Right renal cortex interstitium (tissue), 3 donors: ENCODE measurements at regions not wholly inside any gene's neighbourhood (a gene's known extent, or its start where the extent isn't known, plus 50 kb on each side); places are given as distances from the start of the nearest gene placed in this dataset.
"Not testable (repeated sequence)": the region's sequence is repeated elsewhere in the genome, so short reads cannot be mapped to it uniquely, and the experiment has no call there.

Source experiments
- DNase-seq, 3 donors: peaks; one replicate each; pipeline ENCODE4 v3.0.0-alpha.2; 2013; ENCODE audit warnings: low read depth in 3 of 3, low spot score in 2 of 3

- no peak for DNase-seq
These were observed 54.5 kb downstream of the IRX5 start for GRCh38 chr16:54985156-54985555.

- no peak for DNase-seq
These were observed 55.0 kb downstream of the IRX5 start for GRCh38 chr16:54985668-54986067.

- no peak for DNase-seq
These were observed 55.7 kb downstream of the IRX5 start for GRCh38 chr16:54986409-54986808.

- no peak for DNase-seq
These were observed 56.4 kb downstream of the IRX5 start for GRCh38 chr16:54987081-54987480.

GRCh38 chr16:54991525-54991924 is 60.9 kb downstream of the IRX5 start:
- DNase-seq: no peak

GRCh38 chr16:54991946-54992345 is 61.3 kb downstream of the IRX5 start:
- not testable (repeated sequence) for DNase-seq

GRCh38 chr16:54993106-54993895 is 62.6 kb downstream of the IRX5 start:
- DNase-seq: no peak

- no peak for DNase-seq
These were observed 65.5 kb downstream of the IRX5 start for GRCh38 chr16:54996186-54996585.

- no peak for DNase-seq
These were observed 68.2 kb downstream of the IRX5 start for GRCh38 chr16:54998834-54999233.

- no peak for DNase-seq
These were observed 68.8 kb downstream of the IRX5 start for GRCh38 chr16:54999481-54999880.

GRCh38 chr16:55000595-55000994 is 69.9 kb downstream of the IRX5 start:
- DNase-seq: no peak

- no peak for DNase-seq
These were observed 71.3 kb downstream of the IRX5 start for GRCh38 chr16:55001931-55002330.

- DNase-seq: no peak
These were observed 71.8 kb downstream of the IRX5 start for GRCh38 chr16:55002419-55002818.

GRCh38 chr16:55003306-55003705 is 72.6 kb downstream of the IRX5 start:
- no peak for DNase-seq

- no peak for DNase-seq
These were observed 73.3 kb downstream of the IRX5 start for GRCh38 chr16:55003916-55004315.

GRCh38 chr16:55007504-55007903 is 76.8 kb downstream of the IRX5 start:
- DNase-seq: no peak

- DNase-seq: no peak
These were observed 78.3 kb downstream of the IRX5 start for GRCh38 chr16:55008836-55009510.

GRCh38 chr16:55009581-55009980 is 78.9 kb downstream of the IRX5 start:
- no peak for DNase-seq

GRCh38 chr16:55010492-55011160 is 80.0 kb downstream of the IRX5 start:
- no peak for DNase-seq

- no peak for DNase-seq
These were observed 81.7 kb downstream of the IRX5 start for GRCh38 chr16:55012362-55012761.

- no peak for DNase-seq
These were observed 82.1 kb downstream of the IRX5 start for GRCh38 chr16:55012793-55013192.

- DNase-seq: no peak
These were observed 83.4 kb downstream of the IRX5 start for GRCh38 chr16:55014022-55014421.
